HG03097 (cell line): ENCODE measurements at regions not wholly inside any gene's neighbourhood (a gene's known extent, or its start where the extent isn't known, plus 50 kb on each side); places are given as distances from the start of the nearest gene placed in this dataset.

Experiments
- ATAC-seq: cut with Tn5 transposase; IDR thresholded peaks from one replicate; pipeline ENCODE4 v1.9.1; 2021; ENCODE audit not compliant: unreplicated experiment, low FRiP score

DNA sequence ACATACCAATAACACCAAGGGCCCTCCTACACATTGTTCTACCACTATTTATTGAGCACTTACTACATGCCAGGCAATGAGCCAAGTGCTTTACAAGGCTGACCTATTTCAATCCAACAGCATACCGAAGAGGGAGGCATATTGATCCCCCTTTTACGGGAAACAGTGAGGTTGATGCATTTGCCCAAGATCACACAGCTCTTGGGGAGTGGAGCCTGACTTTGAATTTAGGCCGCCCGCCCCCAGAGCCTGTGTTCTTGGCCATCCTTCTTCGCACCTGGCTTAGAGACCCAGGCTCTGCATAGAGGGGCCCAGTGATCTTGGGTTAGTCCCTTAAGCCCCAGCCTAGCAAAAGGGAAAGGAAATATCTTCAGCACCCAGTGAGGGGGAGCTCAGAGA lies 158.1 kb upstream of the IER5L start:
- no peak for ATAC-seq

DNA sequence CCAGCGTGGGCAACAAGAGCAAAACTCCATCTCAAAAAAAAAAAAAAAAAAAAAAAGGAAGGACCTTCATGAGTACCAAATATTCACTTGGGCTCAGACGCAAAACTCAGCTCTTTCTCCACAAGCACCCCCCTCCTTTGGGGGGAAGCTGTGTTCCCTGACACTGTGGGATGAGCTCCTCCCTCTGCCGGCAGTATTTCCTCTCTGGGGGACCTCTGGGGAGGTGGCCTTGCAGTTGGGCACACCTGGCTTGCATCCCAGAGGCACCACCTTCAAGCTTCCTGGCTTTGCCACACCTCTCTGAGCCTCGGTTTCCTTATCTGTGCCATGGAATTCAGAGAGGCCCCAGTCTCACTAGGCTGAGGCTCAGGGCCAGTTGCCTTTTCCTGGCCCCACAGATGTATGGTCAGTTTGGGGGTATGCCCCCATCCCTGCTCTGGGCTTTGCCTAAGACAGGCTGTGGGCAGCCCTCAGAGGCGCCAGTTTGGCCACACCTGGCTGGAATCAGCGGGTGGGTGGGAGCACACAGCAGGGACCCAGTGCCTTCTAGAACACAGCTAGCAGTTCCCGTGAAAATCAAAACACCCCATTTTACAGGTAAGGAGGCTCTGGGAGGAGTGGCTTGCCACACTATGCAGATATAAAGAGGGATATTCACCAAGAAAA lies 157.5 kb upstream of the IER5L start:
- no peak for ATAC-seq

DNA sequence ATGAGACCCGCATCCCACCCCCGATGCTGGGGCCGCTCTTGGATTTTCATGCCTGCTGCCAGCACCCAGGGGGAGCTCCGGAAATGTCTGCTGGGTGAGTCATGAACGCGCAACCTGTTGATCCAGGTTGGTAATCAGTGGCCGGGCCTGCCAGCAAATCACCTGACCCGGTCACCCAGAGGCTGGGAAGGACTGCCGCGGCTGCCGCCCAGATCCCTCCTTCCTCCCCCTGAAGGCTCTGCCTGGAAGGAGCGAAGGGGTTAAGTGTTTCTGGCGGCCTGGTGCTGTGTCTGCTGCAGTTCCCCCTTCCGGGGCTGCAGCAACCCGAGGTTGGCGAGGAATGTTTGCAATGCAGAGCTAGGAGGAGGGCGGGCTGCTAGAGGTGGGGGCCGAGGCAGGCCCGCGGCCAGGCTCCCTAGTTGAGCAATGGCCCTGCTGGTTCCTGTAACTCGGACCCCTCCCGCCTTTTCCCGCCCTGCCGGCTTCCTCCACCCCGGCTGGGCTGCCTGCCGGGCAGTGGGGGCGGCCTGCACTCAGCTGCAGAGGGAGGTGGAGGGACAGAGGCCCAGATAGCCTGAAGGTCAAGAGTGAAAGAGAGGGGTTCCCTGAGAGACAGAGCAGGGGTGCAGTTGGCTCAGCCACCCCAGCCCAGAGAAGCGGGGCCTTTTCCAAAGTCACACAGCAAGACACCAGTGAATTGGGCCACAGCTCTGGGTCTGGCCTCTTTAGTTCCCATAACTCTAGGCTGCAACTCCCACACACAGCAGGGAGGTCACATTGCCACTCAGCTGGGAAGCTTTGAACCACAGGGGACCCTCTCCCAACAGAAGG lies 156.3 kb upstream of the IER5L start:
- no peak for ATAC-seq

DNA sequence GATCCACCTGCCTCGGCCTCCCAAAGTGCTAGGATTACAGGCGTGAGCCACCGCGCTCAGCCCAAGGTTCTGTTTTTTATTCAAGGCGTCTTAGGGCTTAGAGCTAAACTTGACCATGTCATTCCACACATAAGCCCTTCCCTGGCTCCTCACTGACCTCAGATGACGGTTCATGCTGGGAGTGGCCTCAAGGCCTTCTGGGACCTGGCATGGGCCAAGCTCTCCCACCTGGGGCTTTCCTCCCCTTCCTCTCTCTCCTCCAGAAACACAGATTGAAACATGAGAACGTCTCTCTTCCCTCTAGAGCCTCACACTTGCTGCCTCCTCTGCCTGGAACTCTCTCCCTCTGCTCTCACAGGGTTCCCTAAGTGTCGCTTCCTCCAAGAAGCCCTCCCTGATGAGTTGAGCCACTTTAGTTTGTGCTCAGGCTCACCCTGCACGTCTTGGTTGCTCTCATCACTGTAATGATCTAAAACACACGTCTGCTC lies 155.6 kb upstream of the IER5L start:
- ATAC-seq: no peak

DNA sequence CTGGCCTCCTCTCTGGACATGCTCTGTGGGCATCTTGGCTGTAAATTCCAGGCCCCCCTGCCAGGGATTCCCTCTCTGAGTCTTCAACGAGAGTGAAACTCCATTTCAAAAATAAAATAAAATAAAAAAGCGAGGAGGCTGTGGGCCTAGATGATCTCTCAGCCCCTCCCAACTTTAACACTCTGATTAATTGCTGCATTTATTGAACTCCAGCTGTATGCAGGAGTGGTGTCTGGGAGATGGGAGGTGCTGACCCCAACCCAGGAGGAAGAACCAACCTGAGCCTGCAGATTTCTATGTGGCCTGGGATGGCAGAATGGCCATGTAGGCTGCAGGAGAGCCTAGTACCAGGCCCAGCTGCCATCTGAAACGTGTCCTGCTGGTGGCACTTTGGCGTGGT lies 154.5 kb upstream of the IER5L start:
- ATAC-seq: no peak

DNA sequence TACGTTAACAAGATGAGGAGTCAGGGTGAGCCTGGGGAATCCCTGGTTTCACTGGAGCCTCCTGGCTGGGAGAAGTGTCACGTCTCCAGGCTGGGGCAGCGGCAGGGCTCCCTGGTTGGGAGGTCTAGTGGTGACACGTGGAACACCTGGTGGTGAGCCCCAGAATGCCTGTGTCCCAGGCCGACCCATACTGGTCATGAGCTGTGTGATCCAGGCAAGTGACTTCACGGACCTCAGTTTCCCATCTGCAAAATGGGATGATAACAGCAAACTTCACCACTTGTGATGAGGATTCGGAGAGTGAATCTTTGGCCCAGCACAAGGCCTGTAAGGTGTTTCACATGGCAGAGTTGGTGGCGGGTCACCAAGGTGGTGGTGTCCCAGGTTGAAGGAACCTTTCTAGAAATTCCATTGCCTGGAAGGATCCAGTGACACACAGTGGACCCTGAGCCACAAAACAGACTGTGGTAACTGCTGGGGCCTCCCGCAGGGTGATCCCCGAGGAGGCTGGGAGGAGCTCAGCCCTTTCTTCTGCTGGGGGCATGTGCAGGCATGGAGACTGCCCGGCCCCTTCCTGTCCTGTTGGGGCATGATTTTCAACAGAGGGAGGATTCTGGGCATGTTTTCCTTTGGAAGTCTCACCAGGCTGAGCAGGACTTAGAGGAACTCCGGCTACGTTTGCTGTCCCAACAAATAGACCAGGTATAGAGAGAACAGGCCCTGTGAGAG lies 153.9 kb upstream of the IER5L start:
- no peak for ATAC-seq

DNA sequence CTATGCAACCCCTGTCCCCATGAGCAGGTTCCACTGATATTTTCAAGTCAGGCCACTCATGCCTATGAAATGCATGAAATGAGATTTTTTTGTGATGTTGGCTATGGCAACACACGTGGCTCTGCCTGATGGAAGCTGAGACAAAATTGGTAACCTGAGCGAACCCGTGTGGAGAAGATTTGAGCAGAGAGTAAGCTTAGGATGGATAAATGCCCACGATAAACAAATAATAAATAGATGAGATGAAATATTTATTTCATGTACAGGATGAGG lies 153.4 kb upstream of the IER5L start:
- no peak for ATAC-seq

DNA sequence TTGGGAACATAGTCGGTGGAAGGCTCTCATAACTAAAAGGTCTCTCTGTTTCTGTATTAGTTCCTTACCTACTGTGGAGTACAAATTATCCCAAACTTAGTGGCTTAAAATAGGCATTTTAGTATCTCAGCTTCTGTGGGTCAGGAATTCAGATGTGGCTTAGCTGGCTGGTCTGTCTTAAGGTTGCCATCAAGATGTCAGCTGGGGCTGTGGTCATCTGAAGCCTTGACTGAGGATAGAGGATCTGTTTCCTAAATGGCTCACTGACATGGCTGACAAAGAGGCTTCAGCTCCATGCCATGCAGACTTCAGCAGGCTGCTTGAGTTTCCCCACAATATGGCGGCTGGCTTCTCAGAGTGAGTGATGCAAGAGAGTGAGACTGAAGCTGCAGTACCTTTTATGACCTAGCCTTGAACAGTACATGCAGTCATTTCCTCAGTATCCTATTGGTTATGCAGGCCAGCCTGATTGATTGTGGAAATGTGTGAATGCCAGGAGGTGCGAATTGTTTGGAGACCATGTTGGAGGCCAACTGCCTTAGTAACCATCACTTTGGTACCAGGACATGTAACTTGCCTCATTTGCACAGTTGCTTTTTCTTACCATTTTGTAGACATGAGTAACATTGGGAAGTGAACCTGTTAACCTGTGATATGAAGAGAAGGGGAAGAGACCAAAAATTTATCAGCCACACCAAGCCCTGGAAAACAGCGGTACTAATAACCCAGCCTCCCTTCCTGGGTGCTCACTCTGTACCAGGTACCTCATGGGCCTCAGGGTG lies 152.8 kb upstream of the IER5L start:
- ATAC-seq: no peak

DNA sequence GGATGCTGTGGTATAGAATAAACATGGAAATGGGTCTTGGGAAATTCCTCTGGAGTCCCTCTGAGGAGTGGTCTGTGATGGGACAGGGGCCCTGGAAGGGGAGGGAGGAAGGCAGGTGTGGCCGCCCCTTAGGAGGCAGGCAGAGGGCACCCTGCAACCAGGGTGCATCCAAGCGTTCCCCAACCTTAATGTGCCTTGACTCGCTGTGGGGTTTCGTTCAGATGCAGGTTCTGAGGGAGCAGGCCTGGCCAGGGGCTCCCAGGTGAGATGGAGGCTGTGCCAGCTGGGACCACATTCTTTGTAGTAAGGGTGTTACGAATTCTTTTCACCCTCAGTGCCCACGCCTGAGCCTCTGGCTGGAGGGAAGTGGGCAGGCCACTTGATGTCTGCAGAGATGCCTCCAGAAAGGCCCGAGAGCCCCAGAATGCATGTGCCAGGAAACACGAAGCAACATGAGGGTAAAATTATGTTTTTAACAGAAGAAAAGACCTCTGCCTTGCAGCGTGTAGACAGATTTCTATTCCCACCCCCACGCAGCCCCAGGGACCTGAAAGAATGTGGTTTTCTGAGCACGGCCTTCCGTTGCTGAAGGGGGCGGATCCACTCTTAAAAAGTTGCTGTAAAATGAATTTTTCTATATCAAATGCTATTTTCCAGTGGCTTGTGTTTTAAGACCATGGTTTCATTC lies 150.4 kb upstream of the IER5L start:
- no peak for ATAC-seq

DNA sequence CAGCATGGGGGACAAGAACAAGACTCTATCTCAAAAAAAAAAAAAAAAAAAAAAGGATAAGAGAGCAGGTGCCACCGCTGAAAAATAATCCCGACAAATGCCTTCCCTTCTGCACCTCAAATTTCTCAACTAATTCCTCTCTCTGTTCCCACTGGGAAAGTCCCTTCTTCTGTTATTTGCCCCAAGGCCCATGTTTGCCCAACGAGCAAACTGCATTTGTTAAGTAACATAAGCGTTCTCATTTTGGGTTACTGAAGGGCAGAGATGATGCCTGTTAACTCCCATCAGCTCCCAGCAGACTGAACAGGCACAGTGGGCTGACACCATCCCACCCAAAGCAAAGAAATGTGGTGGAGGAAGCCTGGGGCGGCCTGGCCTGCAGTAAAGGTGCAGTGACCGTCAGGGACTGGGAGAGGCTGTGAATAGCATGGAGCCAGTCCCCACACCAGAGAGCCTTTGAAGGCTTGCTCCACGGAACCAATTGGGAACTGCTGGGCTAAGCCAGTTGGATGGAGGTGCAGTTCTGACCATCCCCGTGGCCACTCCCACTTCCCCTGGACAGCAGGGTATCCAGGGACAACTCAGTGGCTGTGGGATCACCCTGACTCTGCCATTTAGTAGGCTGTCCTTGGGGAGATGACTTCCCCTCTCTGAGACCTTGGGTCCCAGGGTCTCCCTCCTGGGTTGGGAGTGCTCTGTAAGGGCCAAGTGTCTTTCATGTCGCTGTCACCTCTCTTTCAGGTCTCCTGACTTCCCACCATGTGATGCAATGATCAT lies 149.7 kb upstream of the IER5L start:
- ATAC-seq: no peak

DNA sequence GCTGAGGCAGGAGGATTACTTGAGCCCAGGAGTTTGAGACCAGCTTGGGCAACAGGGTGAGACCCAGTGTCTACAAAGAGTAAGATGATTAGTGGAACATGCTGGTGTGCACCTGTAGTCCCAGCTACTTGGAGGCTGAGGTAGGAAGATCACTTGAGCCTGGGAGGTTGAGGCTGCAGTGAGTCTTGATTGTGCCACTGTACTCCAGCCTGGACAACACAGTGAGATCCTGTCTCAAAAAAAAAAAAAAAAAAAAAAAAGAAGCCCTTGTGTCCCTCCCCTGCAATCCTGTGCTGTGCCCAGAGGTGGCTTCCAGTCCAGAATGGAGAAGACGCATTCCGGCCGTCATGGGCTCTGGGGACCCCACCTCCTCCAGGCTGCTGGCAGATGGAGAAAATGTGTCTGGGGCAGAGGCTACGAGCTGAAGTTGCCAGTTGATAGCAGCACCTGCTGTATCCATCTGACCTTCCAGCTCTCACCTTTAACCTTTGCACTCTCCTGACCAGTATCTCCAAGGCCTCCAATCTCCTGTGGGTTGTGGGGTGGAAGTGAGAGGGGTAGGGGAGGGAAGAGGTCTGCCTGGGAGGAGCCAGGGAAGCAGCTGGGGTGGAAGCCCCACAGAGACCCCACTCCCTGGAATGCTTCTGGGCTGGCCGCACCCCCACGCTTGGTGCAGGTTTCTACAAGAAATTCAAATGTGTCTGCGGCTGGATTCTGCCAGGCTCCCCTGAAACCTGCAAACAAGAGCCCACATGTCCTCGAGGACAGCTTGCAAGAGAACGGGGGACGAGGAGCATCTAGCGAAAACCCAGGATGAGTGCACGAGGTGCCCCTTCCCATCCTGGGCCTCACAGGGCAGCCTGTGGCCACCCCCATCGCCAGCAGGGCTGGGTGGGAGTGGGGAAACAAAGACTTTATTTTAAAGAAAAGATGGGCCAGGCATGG lies 148.3 kb upstream of the IER5L start:
- no peak for ATAC-seq

DNA sequence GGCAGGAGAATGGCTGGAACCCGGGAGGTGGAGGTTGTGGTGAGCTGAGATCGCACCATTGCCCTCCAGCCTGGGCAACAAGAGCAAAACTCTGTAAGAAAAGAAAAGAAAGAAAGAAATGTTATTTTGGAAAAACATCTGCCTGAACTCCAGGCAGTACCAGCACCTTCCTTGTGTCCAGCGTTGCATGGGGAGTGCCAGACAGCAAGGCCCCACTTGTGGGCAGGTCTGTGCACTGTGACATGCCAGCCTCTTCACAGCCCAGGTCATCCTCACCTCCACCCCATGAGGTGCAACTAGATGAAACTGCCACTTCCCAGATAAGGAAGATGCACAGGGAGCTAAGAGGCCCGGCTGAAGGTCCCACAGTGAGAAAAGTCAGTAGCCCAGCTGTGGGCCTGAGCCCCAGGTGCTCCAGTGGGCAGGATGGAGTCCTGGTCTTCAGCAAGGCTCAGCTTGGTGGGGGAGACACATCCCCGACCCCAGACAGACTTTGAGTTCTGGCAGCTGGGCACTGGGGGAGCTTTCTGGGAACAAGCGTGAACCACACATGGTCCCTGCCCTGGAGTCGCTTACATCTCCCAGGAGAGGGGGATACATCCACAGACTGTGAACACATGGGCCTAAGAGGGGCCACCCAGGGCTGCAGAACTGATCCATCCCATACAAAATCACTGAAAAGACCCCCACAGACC lies 146.9 kb upstream of the IER5L start:
- no peak for ATAC-seq

DNA sequence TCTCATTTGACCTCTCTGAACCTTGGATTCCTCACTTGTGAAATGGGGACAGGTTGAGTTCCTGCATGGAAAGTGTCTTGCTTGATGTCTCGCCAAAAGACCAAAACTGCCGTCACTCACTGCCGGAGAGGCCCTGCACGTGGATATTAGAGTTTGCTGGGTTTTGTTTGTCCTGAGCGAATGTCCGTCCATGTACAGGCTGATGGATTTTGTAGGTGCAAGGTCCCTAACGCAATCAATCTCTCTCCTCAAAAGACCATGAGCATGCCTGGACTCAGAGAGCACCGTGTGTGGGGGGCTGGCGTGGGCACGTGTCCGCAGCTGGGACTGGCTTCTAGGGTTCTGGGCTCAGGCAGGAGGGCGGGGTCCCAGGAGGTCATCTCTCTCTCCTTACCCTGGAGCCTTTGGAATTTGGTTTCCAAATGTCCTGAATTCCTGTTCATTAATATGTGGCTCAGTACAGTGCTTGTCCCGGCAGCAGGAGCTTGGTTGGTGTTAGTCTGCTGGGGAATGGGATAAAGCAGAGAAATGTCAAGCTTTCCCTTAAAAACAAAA lies 146.0 kb upstream of the IER5L start:
- no peak for ATAC-seq

DNA sequence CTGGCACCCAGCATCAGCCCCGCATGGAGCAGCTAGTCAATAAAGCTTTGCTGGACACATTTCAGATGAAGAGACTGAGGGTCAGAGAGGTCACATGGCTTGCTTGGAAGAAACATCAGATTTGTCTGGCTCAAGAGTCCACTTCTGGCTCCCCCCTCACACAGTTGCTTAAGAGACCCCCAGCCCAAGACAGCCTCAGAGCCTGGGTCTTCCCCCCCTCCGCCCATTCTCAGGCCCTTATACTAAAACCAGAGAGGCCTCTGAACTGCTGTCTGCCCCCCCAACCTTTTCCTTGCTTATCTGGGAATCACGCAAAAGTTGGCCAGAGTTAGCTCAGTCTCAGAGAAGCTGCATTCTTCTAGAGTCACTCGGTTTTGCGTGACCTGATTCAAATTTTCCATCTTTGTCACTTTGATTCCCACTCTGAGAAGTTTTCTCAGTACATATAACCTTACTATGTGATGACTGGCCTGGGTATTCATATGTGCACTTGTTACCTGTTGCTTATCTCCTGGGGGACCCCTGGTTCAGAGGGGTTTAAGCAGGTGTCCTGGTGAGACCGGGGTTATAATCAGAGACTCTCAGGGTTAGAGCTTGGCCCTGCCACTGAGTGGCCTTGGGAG lies 145.4 kb upstream of the IER5L start:
- no peak for ATAC-seq

DNA sequence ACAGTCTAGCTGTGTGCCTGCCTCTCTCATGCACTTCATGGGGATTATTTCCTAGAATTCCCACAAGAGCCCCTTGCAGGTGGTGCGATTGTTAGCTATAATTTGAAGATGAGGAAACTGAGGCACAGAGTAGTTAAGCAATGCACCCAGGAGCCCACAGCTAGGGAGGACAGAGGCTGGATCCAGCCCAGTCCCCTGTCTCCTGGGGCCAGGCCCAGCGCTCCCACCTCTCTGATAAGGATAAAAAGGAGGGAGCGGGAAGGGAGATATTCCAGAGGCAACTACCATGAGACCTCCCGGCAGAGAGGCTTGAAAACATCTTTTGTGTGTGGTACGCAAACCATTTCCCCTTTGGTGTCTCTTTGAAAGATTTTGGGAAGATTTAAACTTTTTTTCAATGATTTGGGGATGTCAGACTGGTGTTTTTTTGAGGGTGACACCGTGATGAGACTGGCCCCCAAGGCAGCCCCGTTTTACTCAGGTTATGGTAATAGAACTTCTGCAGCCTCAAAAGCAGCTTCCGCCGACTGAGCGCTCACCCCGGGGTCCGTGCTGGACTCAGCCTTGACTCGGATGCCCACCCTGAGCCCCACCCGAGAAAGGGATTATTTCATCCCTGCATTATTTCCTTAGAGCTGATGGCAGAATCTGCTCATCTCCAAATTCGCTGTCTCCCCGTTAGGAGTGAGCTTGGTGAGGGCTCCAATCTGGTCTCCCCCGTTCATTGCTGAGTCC lies 144.7 kb upstream of the IER5L start:
- no peak for ATAC-seq

DNA sequence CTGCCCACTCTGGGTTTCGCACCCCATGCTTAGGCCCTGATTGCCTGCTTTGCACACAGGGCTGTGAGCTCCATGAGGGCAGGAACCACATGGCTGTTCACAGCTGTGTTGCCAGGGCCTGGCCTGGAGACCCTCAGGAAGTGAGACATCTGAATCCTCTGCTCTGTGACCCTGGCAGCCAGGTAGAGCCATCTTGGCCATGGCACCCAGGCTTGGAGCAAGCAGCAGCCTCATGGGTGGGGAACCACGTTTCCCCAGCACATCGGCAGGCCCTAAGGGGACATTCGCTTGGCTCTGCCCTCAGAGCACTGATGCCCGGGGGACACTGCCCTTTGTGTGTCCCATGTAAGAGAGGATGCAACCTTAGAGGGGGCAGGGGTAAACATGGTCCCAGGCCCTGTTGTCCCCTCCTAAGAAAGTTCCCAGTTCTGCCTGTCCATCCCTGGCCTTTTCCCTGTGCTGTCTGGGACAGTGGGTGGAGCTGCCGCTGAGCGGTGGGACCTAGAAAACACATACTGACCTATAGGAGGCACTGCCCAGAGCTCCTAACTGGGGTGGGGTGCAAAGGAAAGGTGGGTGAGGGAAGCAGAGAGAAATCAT lies 144.1 kb upstream of the IER5L start:
- ATAC-seq: no peak
